WTC11 (cell line): ENCODE measurements at regions not wholly inside any gene's neighbourhood (a gene's known extent, or its start where the extent isn't known, plus 50 kb on each side); places are given as distances from the start of the nearest gene placed in this dataset.

Experiments
- ATAC-seq: fragments of 200-7000 bp; cut with Tn5 transposase; 2 replicates; pipeline ENCODE4 v1.10.0; 2021; ENCODE audit warnings: mild to moderate bottlenecking, moderate library complexity
- CTCF ChIA-PET: fragments of 300-600 bp; sonication (Branson Sonifier 250); formaldehyde crosslinking; loops from one replicate; lab custom pipeline; 2021; ENCODE audit warnings: antibody characterized with exemption; lab: Charles Lee
- POLR2A ChIA-PET: fragments of 350-600 bp; sonication (Branson Sonifier 250); formaldehyde crosslinking; loops from one replicate; lab custom pipeline; 2021; ENCODE audit warnings: antibody characterized with exemption; lab: Charles Lee
- DNase-seq: peaks from one replicate; pipeline ENCODE4 v3.0.0; 2021; ENCODE audit warnings: low spot score
- H3K27ac Mint-ChIP-seq: 2 replicates; pipeline ENCODE4 v1.8.0; 2021; ENCODE audit warnings: mixed read lengths
- H3K27me3 Mint-ChIP-seq: 2 replicates; pipeline ENCODE4 v1.8.0; 2021; ENCODE audit warnings: low read depth, mild to moderate bottlenecking, moderate library complexity, mixed read lengths
- H3K36me3 Mint-ChIP-seq: 2 replicates; pipeline ENCODE4 v1.8.0; 2021; ENCODE audit warnings: mixed read lengths
- H3K4me1 Mint-ChIP-seq: 2 replicates; pipeline ENCODE4 v1.8.0; 2022; ENCODE audit warnings: mixed read lengths
- H3K4me3 Mint-ChIP-seq: 2 replicates; pipeline ENCODE4 v1.8.0; 2021; ENCODE audit warnings: mild to moderate bottlenecking, moderate library complexity, mixed read lengths
- H3K9me3 Mint-ChIP-seq: 2 replicates; pipeline ENCODE4 v1.8.0; 2021; ENCODE audit warnings: mixed read lengths
- ATF1 ChIP-seq: sonication (generic); formaldehyde crosslinking; IDR thresholded peaks from 2 replicates; pipeline ENCODE4 v1.8.1; 2023; ENCODE audit warnings: mild to moderate bottlenecking, moderate library complexity, missing genetic modification reagents
- FOXK1 ChIP-seq: sonication (generic); formaldehyde crosslinking; IDR thresholded peaks from 2 replicates; pipeline ENCODE4 v1.8.0; 2022; ENCODE audit warnings: mild to moderate bottlenecking, moderate library complexity, missing genetic modification reagents
- GABPB1 ChIP-seq: sonication (generic); formaldehyde crosslinking; IDR thresholded peaks from 2 replicates; pipeline ENCODE4 v1.8.1; 2023; ENCODE audit warnings: mild to moderate bottlenecking, missing genetic modification reagents
- HMGXB4 ChIP-seq: sonication (generic); formaldehyde crosslinking; IDR thresholded peaks from 2 replicates; pipeline ENCODE4 v1.8.1; 2023; ENCODE audit warnings: mild to moderate bottlenecking, moderate library complexity, missing genetic modification reagents
- ZNF263 ChIP-seq: sonication (generic); formaldehyde crosslinking; IDR thresholded peaks from 2 replicates; pipeline ENCODE4 v1.8.1; 2022; ENCODE audit warnings: low read depth, mild to moderate bottlenecking, moderate library complexity, missing genetic modification reagents
- ZNF281 ChIP-seq: sonication (generic); formaldehyde crosslinking; IDR thresholded peaks from 2 replicates; pipeline ENCODE4 v1.8.0; 2023; ENCODE audit warnings: mild to moderate bottlenecking, missing genetic modification reagents
- ZNF423 ChIP-seq: fragments of 250-450 bp; sonication (Bioruptor Pico); IDR thresholded peaks from 2 replicates; pipeline ENCODE4 v2.1.2; 2022; ENCODE audit warnings: mild to moderate bottlenecking, moderate library complexity
- ZNF512 ChIP-seq: sonication (generic); formaldehyde crosslinking; IDR thresholded peaks from 2 replicates; pipeline ENCODE4 v1.8.1; 2022; ENCODE audit warnings: missing genetic modification reagents, borderline replicate concordance
- TF ChIP-seq, protein P1 (sequence below): fragments of 250-450 bp; sonication (Bioruptor Pico); IDR thresholded peaks from 2 replicates; pipeline ENCODE4 v1.9.0; 2021; ENCODE audit warnings: moderate library complexity, mild to moderate bottlenecking, inconsistent platforms, borderline replicate concordance
- TF ChIP-seq, protein P2 (sequence below): fragments of 200-600 bp; IDR thresholded peaks from 2 replicates; pipeline ENCODE4 v1.8.0; 2022; ENCODE audit warnings: antibody characterized with exemption
- TF ChIP-seq, protein P3 (sequence below): fragments of 250-450 bp; sonication (Bioruptor Pico); IDR thresholded peaks from 2 replicates; pipeline ENCODE4 v1.9.0; 2021; ENCODE audit warnings: mild to moderate bottlenecking, borderline replicate concordance
- TF ChIP-seq, protein P4 (sequence below): sonication (generic); formaldehyde crosslinking; IDR thresholded peaks from 2 replicates; pipeline ENCODE4 v1.8.0; 2022; ENCODE audit warnings: mild to moderate bottlenecking, missing genetic modification reagents

GRCh38 chr6:63517221-63517620, 55.1 kb upstream of the LOC128125822 start (continued):
- no peak for TF ChIP-seq FOXK1

DNA sequence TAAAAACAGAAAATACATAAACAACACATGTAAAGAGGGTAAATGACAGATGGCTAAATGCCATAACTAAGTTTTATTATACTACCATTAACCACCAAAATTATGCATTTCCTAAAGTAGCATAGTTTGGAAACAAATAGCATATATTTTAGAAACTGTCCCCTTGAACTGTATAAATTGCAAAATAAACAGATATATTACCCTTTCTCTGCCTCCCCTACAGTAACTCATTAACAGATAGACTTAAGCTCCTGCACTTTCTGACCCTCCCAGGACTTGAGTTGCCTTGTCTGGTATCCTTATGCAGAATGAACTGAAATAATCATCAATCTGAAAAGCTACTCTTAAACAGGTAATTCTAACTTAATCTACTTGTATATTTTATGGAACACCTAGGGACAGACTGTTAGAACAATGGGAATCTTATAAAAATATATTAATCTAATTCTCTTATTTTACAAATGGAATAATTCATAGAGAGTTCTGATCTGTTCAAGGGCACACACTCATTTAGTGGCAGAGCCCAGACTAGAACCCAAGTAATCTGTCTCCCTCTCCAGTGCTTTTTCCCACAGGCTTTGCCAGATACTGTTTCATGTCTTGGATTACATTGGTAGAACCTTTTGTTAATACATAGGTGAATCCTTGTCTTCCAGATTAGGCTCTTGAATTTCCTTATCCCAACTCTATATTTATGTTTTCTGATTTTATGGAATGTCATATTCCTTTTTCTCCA, 50.6 kb upstream of the LOC128125822 start:
- Mint-ChIP-seq H3K36me3 (no peaks in the 10 kb centered on the region), H3K27me3 (peaks cover 2% of the 10 kb centered on the region; the same call in 1 of the 2 replicates), H3K4me1 (no peaks in the 10 kb centered on the region), H3K27ac (no peak overlapping the region), H3K4me3 (no peak overlapping the region), H3K9me3 (peaks cover 10% of the 10 kb centered on the region)
- TF ChIP-seq ZNF263 (CRISPR knock-in tag), result no peak
- TF ChIP-seq, protein P1, sequence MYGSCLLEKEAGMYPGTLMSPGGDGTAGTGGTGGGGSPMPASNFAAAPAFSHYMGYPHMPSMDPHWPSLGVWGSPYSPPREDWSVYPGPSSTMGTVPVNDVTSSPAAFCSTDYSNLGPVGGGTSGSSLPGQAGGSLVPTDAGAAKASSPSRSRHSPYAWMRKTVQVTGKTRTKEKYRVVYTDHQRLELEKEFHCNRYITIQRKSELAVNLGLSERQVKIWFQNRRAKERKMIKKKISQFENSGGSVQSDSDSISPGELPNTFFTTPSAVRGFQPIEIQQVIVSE (CRISPR knock-in tag), result no peak
- TF ChIP-seq FOXK1, result no peak
- no peak for TF ChIP-seq ZNF512 (CRISPR knock-in tag)
- TF ChIP-seq ZNF423, result no peak
- TF ChIP-seq, protein P2, sequence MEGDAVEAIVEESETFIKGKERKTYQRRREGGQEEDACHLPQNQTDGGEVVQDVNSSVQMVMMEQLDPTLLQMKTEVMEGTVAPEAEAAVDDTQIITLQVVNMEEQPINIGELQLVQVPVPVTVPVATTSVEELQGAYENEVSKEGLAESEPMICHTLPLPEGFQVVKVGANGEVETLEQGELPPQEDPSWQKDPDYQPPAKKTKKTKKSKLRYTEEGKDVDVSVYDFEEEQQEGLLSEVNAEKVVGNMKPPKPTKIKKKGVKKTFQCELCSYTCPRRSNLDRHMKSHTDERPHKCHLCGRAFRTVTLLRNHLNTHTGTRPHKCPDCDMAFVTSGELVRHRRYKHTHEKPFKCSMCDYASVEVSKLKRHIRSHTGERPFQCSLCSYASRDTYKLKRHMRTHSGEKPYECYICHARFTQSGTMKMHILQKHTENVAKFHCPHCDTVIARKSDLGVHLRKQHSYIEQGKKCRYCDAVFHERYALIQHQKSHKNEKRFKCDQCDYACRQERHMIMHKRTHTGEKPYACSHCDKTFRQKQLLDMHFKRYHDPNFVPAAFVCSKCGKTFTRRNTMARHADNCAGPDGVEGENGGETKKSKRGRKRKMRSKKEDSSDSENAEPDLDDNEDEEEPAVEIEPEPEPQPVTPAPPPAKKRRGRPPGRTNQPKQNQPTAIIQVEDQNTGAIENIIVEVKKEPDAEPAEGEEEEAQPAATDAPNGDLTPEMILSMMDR, result no peak
- TF ChIP-seq ATF1 (CRISPR knock-in tag), result no peak
- TF ChIP-seq GABPB1, result no peak
- TF ChIP-seq, protein P3, sequence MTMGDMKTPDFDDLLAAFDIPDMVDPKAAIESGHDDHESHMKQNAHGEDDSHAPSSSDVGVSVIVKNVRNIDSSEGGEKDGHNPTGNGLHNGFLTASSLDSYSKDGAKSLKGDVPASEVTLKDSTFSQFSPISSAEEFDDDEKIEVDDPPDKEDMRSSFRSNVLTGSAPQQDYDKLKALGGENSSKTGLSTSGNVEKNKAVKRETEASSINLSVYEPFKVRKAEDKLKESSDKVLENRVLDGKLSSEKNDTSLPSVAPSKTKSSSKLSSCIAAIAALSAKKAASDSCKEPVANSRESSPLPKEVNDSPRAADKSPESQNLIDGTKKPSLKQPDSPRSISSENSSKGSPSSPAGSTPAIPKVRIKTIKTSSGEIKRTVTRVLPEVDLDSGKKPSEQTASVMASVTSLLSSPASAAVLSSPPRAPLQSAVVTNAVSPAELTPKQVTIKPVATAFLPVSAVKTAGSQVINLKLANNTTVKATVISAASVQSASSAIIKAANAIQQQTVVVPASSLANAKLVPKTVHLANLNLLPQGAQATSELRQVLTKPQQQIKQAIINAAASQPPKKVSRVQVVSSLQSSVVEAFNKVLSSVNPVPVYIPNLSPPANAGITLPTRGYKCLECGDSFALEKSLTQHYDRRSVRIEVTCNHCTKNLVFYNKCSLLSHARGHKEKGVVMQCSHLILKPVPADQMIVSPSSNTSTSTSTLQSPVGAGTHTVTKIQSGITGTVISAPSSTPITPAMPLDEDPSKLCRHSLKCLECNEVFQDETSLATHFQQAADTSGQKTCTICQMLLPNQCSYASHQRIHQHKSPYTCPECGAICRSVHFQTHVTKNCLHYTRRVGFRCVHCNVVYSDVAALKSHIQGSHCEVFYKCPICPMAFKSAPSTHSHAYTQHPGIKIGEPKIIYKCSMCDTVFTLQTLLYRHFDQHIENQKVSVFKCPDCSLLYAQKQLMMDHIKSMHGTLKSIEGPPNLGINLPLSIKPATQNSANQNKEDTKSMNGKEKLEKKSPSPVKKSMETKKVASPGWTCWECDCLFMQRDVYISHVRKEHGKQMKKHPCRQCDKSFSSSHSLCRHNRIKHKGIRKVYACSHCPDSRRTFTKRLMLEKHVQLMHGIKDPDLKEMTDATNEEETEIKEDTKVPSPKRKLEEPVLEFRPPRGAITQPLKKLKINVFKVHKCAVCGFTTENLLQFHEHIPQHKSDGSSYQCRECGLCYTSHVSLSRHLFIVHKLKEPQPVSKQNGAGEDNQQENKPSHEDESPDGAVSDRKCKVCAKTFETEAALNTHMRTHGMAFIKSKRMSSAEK (CRISPR knock-in tag), result no peak
- TF ChIP-seq, protein P4, sequence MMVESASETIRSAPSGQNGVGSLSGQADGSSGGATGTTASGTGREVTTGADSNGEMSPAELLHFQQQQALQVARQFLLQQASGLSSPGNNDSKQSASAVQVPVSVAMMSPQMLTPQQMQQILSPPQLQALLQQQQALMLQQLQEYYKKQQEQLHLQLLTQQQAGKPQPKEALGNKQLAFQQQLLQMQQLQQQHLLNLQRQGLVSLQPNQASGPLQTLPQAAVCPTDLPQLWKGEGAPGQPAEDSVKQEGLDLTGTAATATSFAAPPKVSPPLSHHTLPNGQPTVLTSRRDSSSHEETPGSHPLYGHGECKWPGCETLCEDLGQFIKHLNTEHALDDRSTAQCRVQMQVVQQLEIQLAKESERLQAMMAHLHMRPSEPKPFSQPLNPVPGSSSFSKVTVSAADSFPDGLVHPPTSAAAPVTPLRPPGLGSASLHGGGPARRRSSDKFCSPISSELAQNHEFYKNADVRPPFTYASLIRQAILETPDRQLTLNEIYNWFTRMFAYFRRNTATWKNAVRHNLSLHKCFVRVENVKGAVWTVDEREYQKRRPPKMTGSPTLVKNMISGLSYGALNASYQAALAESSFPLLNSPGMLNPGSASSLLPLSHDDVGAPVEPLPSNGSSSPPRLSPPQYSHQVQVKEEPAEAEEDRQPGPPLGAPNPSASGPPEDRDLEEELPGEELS (CRISPR knock-in tag), result no peak
- TF ChIP-seq HMGXB4 (CRISPR knock-in tag), result no peak
- TF ChIP-seq ZNF281 (CRISPR knock-in tag), result no peak
- ATAC-seq, result no peak
- CTCF ChIA-PET, result no interaction called here
- POLR2A ChIA-PET, result interaction anchor here (0.6 kb wide), 1 partner anchor 142 kb away, joined by 4 read pairs; no protein-coding TSS in a partner anchor
- no peak for DNase-seq
